K562 (cell line): ENCODE measurements at regions not wholly inside any gene's neighbourhood (a gene's known extent, or its start where the extent isn't known, plus 50 kb on each side); places are given as distances from the start of the nearest gene placed in this dataset.

Experiments used
- ATAC-seq: fragments of 200-7000 bp; cut with Tn5 transposase; 3 replicates; pipeline ENCODE4 v1.9.1; 2020; ENCODE audit warnings: moderate library complexity
- BruUV-seq: library from RNA; stranded (reverse); fragments of 400-500 nt; replicated peaks from 2 replicates; lab custom pipeline; 2021; lab: Mats Ljungman, UMichigan
- CTCF ChIA-PET: fragments of 300-600 bp; formaldehyde crosslinking; extraction: SDS; loops from one replicate; lab custom pipeline; 2021; ENCODE audit warnings: low intra/inter-chr PET ratio; lab: Yijun Ruan, JAX
- POLR2A ChIA-PET: fragments of 300-600, 350-650 bp; sonication (Branson Sonifier 250); formaldehyde crosslinking; extraction: SDS; loops from one replicate; lab custom pipeline; 2021; ENCODE audit warnings: antibody characterized with exemption, inconsistent platforms; lab: Yijun Ruan, JAX
- DNase-seq, 4 experiments: peaks; one replicate each; pipeline versions ENCODE4 v3.0.0 to v3.0.0-alpha.2; 2011 to 2018; ENCODE audit warnings: low spot score in 3 of 4, mixed read lengths in 3 of 4; ENCODE audit errors: extremely low read depth in 1 of 4
- FAIRE-seq: peaks from 2 replicates; lab custom pipeline; 2011; peaks lifted over from hg19 to GRCh38; lab: Jason Lieb, UNC
- H2AFZ ChIP-seq: 2 replicates; pipeline ENCODE4 v1.6.0; 2011; ENCODE audit warnings: low read depth, low read length, control low read depth, inconsistent platforms
- H3K27ac ChIP-seq: fragments of 200-600 bp; 3 replicates; pipeline ENCODE4 v1.8.0; 2011; ENCODE audit warnings: low read depth, mild to moderate bottlenecking, control low read depth, inconsistent platforms, low read length, moderate library complexity, mixed read lengths; ENCODE audit errors: extremely low read depth
- H3K27me3 ChIP-seq, 2 experiments: fragments of 300-600 bp in 1 of 2; 2 replicates in 1 of 2; 3 replicates in 1 of 2; pipeline versions ENCODE4 v1.6.0 to v1.8.0; 2011; ENCODE audit warnings: inconsistent platforms in 2 of 2, low read length in 2 of 2, mild to moderate bottlenecking in 1 of 2, mixed read lengths in 1 of 2, moderate library complexity in 1 of 2; ENCODE audit not compliant: control insufficient read depth in 2 of 2, insufficient read depth in 2 of 2
- H3K36me3 ChIP-seq: fragments of 300-600 bp; 3 replicates; pipeline ENCODE4 v1.8.0; 2011; ENCODE audit warnings: mild to moderate bottlenecking, low read length, inconsistent platforms; ENCODE audit not compliant: control insufficient read depth, insufficient read depth
- H3K4me1 ChIP-seq, 2 experiments: fragments of 200-600 bp in 1 of 2; replicated peaks in 1 of 2; 2 replicates in 1 of 2; 3 replicates in 1 of 2; pipeline versions ENCODE4 v1.5.1 to v1.8.0; 2011; ENCODE audit warnings: inconsistent platforms in 2 of 2, low read length in 2 of 2, mild to moderate bottlenecking in 1 of 2, mixed read lengths in 1 of 2, moderate library complexity in 1 of 2; ENCODE audit not compliant: control insufficient read depth in 2 of 2, insufficient read depth in 2 of 2
- H3K4me2 ChIP-seq: 2 replicates; pipeline ENCODE4 v1.6.1; 2011; ENCODE audit warnings: low read length, control low read depth, inconsistent platforms, mixed read lengths; ENCODE audit not compliant: insufficient read depth
- H3K4me3 ChIP-seq: fragments of 200-600 bp; sonication (generic), shearing (Covaris generic); 2 replicates; pipeline ENCODE4 v1.5.1; 2016; ENCODE audit warnings: control low read depth, inconsistent platforms
- H3K79me2 ChIP-seq: fragments of 200-600 bp; 3 replicates; pipeline ENCODE4 v1.8.0; 2011; ENCODE audit warnings: low read length, inconsistent platforms; ENCODE audit not compliant: control insufficient read depth, insufficient read depth
- H3K9ac ChIP-seq, 2 experiments: 2 replicates each; pipeline versions ENCODE4 v1.6.0 to v1.6.1; 2011; ENCODE audit warnings: low read depth in 2 of 2, low read length in 2 of 2, control low read depth in 1 of 2, inconsistent platforms in 1 of 2, mild to moderate bottlenecking in 1 of 2, mixed read lengths in 1 of 2; ENCODE audit not compliant: insufficient read depth in 1 of 2
- H3K9me1 ChIP-seq: one replicate; pipeline ENCODE4 v1.6.0; 2011; ENCODE audit warnings: inconsistent platforms, mild to moderate bottlenecking, low read length, moderate library complexity; ENCODE audit not compliant: control insufficient read depth, insufficient read depth
- H3K9me3 ChIP-seq: replicated peaks from 2 replicates; pipeline ENCODE4 v1.5.1; 2011; ENCODE audit warnings: low read depth, low read length, inconsistent platforms; ENCODE audit not compliant: control insufficient read depth, insufficient read depth
- H4K20me1 ChIP-seq: replicated peaks from 2 replicates; pipeline ENCODE4 v1.6.1; 2011; ENCODE audit warnings: low read length, inconsistent platforms, mixed read lengths; ENCODE audit not compliant: control insufficient read depth, insufficient read depth
- BACH1 ChIP-seq: fragments of 200-800 bp; sonication (Bioruptor generic); IDR thresholded peaks from 2 replicates; pipeline ENCODE4 v1.6.1; 2016; ENCODE audit warnings: missing genetic modification characterization, missing compliant biosample characterization
- BRD9 ChIP-seq: fragments of 450-650 bp; IDR thresholded peaks from 2 replicates; pipeline ENCODE4 v1.6.1; 2018; ENCODE audit warnings: low read depth; ENCODE audit not compliant: partially characterized antibody
- CHD2 ChIP-seq: IDR thresholded peaks from 2 replicates; pipeline ENCODE4 v1.6.1; 2011; ENCODE audit warnings: low read depth, low read length
- DIDO1 ChIP-seq: fragments of 450-650 bp; IDR thresholded peaks from 2 replicates; pipeline ENCODE4 v1.6.1; 2016; ENCODE audit warnings: low read depth, missing biosample characterization, missing genetic modification characterization
- ELF2 ChIP-seq: fragments of 250-450 bp; sonication (Bioruptor Pico); IDR thresholded peaks from 2 replicates; pipeline ENCODE4 v1.5.0; 2021; ENCODE audit warnings: mild to moderate bottlenecking
- FOXK1 ChIP-seq: sonication (generic); formaldehyde crosslinking; IDR thresholded peaks from 2 replicates; pipeline ENCODE4 v1.8.0; 2022; ENCODE audit warnings: missing genetic modification reagents, mild to moderate bottlenecking, borderline replicate concordance
- HDGF ChIP-seq: fragments of 450-650 bp; IDR thresholded peaks from 2 replicates; pipeline ENCODE4 v1.6.1; 2016
- NFYB ChIP-seq: IDR thresholded peaks from 2 replicates; pipeline ENCODE4 v1.6.1; 2011; ENCODE audit warnings: mild to moderate bottlenecking, moderate library complexity; ENCODE audit not compliant: insufficient read length; ENCODE audit errors: extremely low read depth
- SETDB1 ChIP-seq: IDR thresholded peaks from one replicate; pipeline ENCODE4 v1.6.1; 2012; ENCODE audit warnings: low read length, control low read depth, inconsistent platforms
- STAG1 ChIP-seq: sonication (generic); formaldehyde crosslinking; IDR thresholded peaks from 2 replicates; pipeline ENCODE4 v1.5.0; 2020; ENCODE audit warnings: missing genetic modification reagents, borderline replicate concordance
- ZBTB2 ChIP-seq: fragments of 450-650 bp; IDR thresholded peaks from 2 replicates; pipeline ENCODE4 v1.6.1; 2016; ENCODE audit warnings: antibody characterized with exemption
- WGBS: fragments of 100-300 bp; shearing (Covaris generic); methylation state at CpG from one replicate; pipeline ENCODE4 v1.1.6; 2016; ENCODE audit warnings: low coverage, mixed read lengths; ENCODE audit not compliant: insufficient coverage; ENCODE audit errors: missing lambda C conversion rate; 5-methylcytosine and 5-hydroxymethylcytosine counted together
- in situ Hi-C: fragments of 300-500 bp; cut with MboI; formaldehyde crosslinking; loops from 4 replicates; pipeline ENCODE4 v1.15.0; 2018; ENCODE audit warnings: inconsistent platforms, mixed read lengths
- intact Hi-C: fragments of 100-400 bp; cut with micrococcal nuclease; formaldehyde crosslinking; loops from 2 replicates; pipeline ENCODE4 v1.14.2; 2022
- TF ChIP-seq, protein P1 (sequence below): fragments of 250-450 bp; sonication (Bioruptor Pico); IDR thresholded peaks from 2 replicates; pipeline ENCODE4 v1.5.1; 2021; ENCODE audit warnings: mild to moderate bottlenecking
- TF ChIP-seq, protein P2 (sequence below): fragments of 250-450 bp; sonication (Bioruptor Pico); IDR thresholded peaks from 2 replicates; pipeline ENCODE4 v1.4.0; 2020; ENCODE audit warnings: borderline replicate concordance
- TF ChIP-seq, protein P3 (sequence below): fragments of 250-450 bp; sonication (Bioruptor Pico); IDR thresholded peaks from 2 replicates; pipeline ENCODE4 v1.8.0; 2021; ENCODE audit warnings: moderate library complexity, mild to moderate bottlenecking, inconsistent platforms

GRCh38 chr5:118578093-118578492, 410.3 kb downstream of the DTWD2 start:
- WGBS: 0% methylated on average over 3 of the region's 3 CpGs
- Histone ChIP-seq H3K79me2 (no peaks in the 10 kb centered on the region), H4K20me1 (no peaks in the 10 kb centered on the region), H3K4me1 (no peaks in the 10 kb centered on the region), H3K4me2 (no peak overlapping the region), H3K9ac (no peak overlapping the region), H3K36me3 (no peaks in the 10 kb centered on the region), H3K9me1 (no peaks in the 10 kb centered on the region), H3K27ac (no peak overlapping the region), H3K27me3 (no peaks in the 10 kb centered on the region), H3K4me3 (no peak overlapping the region), H3K9me3 (no peaks in the 10 kb centered on the region), H2AFZ (no peak overlapping the region)
- DNase-seq (no peak), FAIRE-seq (no peak), ATAC-seq (no peak)
- POLR2A ChIA-PET: no interaction called here
- CTCF ChIA-PET: no interaction called here
- no TSS peak for BruUV-seq
- TF ChIP-seq, protein P1, sequence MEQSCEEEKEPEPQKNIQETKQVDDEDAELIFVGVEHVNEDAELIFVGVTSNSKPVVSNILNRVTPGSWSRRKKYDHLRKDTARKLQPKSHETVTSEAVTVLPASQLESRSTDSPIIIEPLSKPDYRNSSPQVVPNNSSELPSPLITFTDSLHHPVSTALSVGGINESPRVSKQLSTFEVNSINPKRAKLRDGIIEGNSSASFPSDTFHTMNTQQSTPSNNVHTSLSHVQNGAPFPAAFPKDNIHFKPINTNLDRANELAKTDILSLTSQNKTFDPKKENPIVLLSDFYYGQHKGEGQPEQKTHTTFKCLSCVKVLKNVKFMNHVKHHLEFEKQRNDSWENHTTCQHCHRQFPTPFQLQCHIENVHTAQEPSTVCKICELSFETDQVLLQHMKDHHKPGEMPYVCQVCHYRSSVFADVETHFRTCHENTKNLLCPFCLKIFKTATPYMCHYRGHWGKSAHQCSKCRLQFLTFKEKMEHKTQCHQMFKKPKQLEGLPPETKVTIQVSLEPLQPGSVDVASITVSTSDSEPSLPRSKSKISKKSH (CRISPR knock-in tag): no peak
- intact Hi-C loops: no loop called here
- in situ Hi-C loops: no loop called here

DNA sequence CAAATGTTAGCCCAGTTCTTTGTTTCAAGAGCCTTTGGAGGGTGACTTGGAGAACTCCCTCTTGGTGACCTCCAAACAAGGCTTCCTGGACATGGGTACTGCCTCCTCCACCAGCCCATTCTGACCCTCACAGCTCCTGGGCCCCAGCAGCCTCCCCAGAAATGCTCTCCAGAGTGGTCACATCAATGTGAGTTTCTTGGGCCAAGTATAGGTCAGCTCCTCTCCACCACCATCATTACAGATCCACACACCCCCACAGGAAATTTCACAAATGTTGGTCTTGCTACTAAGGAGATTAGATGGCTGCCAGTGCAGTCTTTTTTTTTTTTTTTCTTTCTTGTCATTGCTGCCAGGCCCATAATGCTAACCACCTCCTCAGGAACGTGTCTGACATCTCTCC, 410.7 kb downstream of the DTWD2 start:
- no peak for TF ChIP-seq HDGF
- no peak for TF ChIP-seq STAG1 (CRISPR knock-in tag)
- TF ChIP-seq NFYB: no peak
- TF ChIP-seq SETDB1: no peak
- TF ChIP-seq BACH1 (tag): no peak
- no peak for TF ChIP-seq FOXK1 (CRISPR knock-in tag)
- TF ChIP-seq DIDO1 (tag): no peak
- no peak for TF ChIP-seq BRD9
- no peak for TF ChIP-seq ELF2 (CRISPR knock-in tag)
- no peak for TF ChIP-seq CHD2
- no peak for TF ChIP-seq ZBTB2
- TF ChIP-seq, protein P2, sequence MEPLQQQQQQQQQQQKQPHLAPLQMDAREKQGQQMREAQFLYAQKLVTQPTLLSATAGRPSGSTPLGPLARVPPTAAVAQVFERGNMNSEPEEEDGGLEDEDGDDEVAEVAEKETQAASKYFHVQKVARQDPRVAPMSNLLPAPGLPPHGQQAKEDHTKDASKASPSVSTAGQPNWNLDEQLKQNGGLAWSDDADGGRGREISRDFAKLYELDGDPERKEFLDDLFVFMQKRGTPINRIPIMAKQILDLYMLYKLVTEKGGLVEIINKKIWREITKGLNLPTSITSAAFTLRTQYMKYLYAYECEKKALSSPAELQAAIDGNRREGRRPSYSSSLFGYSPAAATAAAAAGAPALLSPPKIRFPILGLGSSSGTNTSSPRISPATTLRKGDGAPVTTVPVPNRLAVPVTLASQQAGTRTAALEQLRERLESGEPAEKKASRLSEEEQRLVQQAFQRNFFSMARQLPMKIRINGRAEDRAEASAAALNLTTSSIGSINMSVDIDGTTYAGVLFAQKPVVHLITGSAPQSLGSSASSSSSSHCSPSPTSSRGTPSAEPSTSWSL (CRISPR knock-in tag): no peak
- TF ChIP-seq, protein P3, sequence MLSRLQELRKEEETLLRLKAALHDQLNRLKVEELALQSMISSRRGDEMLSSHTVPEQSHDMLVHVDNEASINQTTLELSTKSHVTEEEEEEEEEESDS (CRISPR knock-in tag): no peak
- ChIA-PET POLR2A (no interaction called here), CTCF (no interaction called here)
- Histone ChIP-seq H3K9ac (no peak overlapping the region), H3K36me3 (no peaks in the 10 kb centered on the region), H3K27ac (no peak overlapping the region), H3K4me3 (no peak overlapping the region), H3K9me1 (no peaks in the 10 kb centered on the region), H3K4me1 (no peaks in the 10 kb centered on the region), H3K27me3 (no peaks in the 10 kb centered on the region), H2AFZ (no peak overlapping the region), H3K79me2 (no peaks in the 10 kb centered on the region), H4K20me1 (no peaks in the 10 kb centered on the region), H3K9me3 (no peaks in the 10 kb centered on the region), H3K4me2 (no peak overlapping the region)
- intact Hi-C loops: no loop called here
- no TSS peak for BruUV-seq
- DNase-seq: no peak
- no peak for ATAC-seq
- in situ Hi-C loops: no loop called here
- 0% methylated on average over 1 of the region's 1 CpG for WGBS
- no peak for FAIRE-seq
